Stimulated activated naive B cell treated with anti-CD40 and anti-IgM and Interleukin-4, amounts not matched to agents 10 μg/mL and 1 μg/mL and 100 μg/mL, for 72 hours (primary cell): ENCODE measurements at regions not wholly inside any gene's neighbourhood (a gene's known extent, or its start where the extent isn't known, plus 50 kb on each side); places are given as distances from the start of the nearest gene placed in this dataset.
A peak's percentile ranks its signal among the peaks of the same experiment; 100 is the strongest.

ENCODE experiments used
- ATAC-seq, 2 donors: fragments of 150-1000 bp; cut with Tn5 transposase; replicated peaks; 2 replicates each; pipeline ENCODE4 v1.10.0; 2021; ENCODE audit warnings: moderate library complexity in 1 of 2
- DNase-seq: peaks from one replicate; pipeline ENCODE4 v3.0.0; 2021
- H3K27ac Mint-ChIP-seq: one replicate; pipeline ENCODE4 v1.8.0; 2022; ENCODE audit warnings: mild to moderate bottlenecking, mixed read lengths
- H3K27me3 Mint-ChIP-seq, 2 donors: one replicate each; pipeline ENCODE4 v1.8.0; 2022; ENCODE audit warnings: mixed read lengths in 2 of 2
- H3K36me3 Mint-ChIP-seq, 2 donors: one replicate each; pipeline ENCODE4 v1.8.0; 2022; ENCODE audit warnings: mixed read lengths in 2 of 2, mild to moderate bottlenecking in 1 of 2
- H3K4me1 Mint-ChIP-seq, 2 donors: one replicate each; pipeline ENCODE4 v1.8.0; 2022; ENCODE audit warnings: mixed read lengths in 2 of 2, mild to moderate bottlenecking in 1 of 2
- H3K4me3 Mint-ChIP-seq, 2 donors: one replicate each; pipeline ENCODE4 v1.8.0; 2022; ENCODE audit warnings: mild to moderate bottlenecking in 2 of 2, mixed read lengths in 2 of 2, moderate library complexity in 1 of 2
- H3K9me3 Mint-ChIP-seq, 2 donors: one replicate each; pipeline ENCODE4 v1.8.0; 2022; ENCODE audit warnings: mixed read lengths in 2 of 2, mild to moderate bottlenecking in 1 of 2

- Mint-ChIP-seq H3K36me3 (no peaks in the 10 kb centered on the region), H3K27me3 (no peaks in the 10 kb centered on the region), H3K9me3 (no peaks in the 10 kb centered on the region), H3K4me3 (no peak overlapping the region), H3K27ac (no peak overlapping the region), H3K4me1 (peaks cover 0 to 7% of the 10 kb centered on the region in 2 donors)
- ATAC-seq, result no peak
- no peak for DNase-seq
Measured at GRCh38 chr6:112749673-112750072, 402.5 kb downstream of the RFPL4B start.

DNA sequence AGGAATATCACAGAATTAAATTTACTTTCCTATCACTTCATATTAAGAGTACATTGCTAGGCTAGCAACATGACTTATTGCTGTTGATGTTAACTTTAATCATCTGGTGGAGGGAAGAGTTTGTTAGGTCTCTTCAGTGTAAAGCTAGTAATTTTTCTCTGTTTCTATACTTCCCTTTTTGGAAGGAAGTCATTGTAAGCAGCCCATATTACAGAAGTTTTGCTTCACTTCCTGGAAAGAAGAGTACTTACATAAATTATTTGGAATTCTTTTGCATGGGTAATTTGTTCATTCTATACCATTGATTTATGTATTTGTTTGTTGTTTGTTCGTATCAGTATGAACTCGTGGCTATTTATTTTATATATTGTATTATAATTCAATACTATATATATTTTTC, 405.2 kb downstream of the RFPL4B start:
- Mint-ChIP-seq H3K4me1 (peaks cover 0 to 7% of the 10 kb centered on the region in 2 donors), H3K27ac (no peak overlapping the region), H3K9me3 (no peaks in the 10 kb centered on the region), H3K4me3 (no peak overlapping the region), H3K36me3 (no peaks in the 10 kb centered on the region), H3K27me3 (no peaks in the 10 kb centered on the region)
- no peak for DNase-seq
- no peak for ATAC-seq

- DNase-seq (no peak), ATAC-seq (no peak)
- no peaks in the 10 kb centered on the region for H3K9me3 Mint-ChIP-seq
- H3K4me1 Mint-ChIP-seq, result peaks cover 0 to 7% of the 10 kb centered on the region in 2 donors
- H3K27me3 Mint-ChIP-seq, result no peaks in the 10 kb centered on the region
- H3K4me3 Mint-ChIP-seq, result no peak overlapping the region
- no peak overlapping the region for H3K27ac Mint-ChIP-seq
- H3K36me3 Mint-ChIP-seq, result no peaks in the 10 kb centered on the region
Measured at GRCh38 chr6:112752791-112753190, 405.7 kb downstream of the RFPL4B start.

- Mint-ChIP-seq H3K4me1 (no peaks in the 10 kb centered on the region), H3K9me3 (no peaks in the 10 kb centered on the region), H3K4me3 (no peak overlapping the region), H3K27me3 (no peaks in the 10 kb centered on the region), H3K27ac (no peak overlapping the region), H3K36me3 (no peaks in the 10 kb centered on the region)
- no peak for DNase-seq
- no peak for ATAC-seq
Measured at GRCh38 chr6:112760831-112761230, 413.7 kb downstream of the RFPL4B start.

DNA sequence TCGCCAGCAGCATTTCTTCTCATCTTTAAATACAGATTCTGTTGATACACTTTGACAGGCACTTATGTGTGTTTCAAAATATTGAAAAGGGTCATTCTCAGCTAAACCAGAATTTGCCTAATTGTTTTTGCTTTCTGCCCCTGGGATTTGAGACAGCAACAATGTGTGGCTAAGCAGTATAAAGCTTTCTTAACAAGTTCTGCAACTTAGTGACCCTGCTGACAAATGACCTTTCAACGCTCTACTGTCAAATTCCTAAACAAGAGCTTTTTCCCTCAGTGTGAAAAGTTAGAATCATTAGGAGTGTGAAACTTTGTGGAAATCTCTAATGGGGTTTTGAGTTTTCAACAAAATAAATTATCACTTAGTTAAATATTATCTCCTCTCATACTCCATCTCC, 414.6 kb downstream of the RFPL4B start:
- DNase-seq, result no peak
- no peak overlapping the region for H3K4me3 Mint-ChIP-seq
- H3K27me3 Mint-ChIP-seq, result no peaks in the 10 kb centered on the region
- no peak for ATAC-seq
- no peaks in the 10 kb centered on the region for H3K36me3 Mint-ChIP-seq
- H3K9me3 Mint-ChIP-seq, result peaks cover 0 to under 1% of the 10 kb centered on the region in 2 donors
- H3K27ac Mint-ChIP-seq, result no peak overlapping the region
- H3K4me1 Mint-ChIP-seq, result no peaks in the 10 kb centered on the region

GRCh38 chr6:112764377-112764776, 417.2 kb downstream of the RFPL4B start:
- no peak for ATAC-seq
- Mint-ChIP-seq H3K27ac (no peak overlapping the region), H3K4me1 (no peaks in the 10 kb centered on the region), H3K36me3 (peaks cover 0 to 3% of the 10 kb centered on the region in 2 donors), H3K4me3 (no peak overlapping the region), H3K9me3 (peaks cover 11 to 14% of the 10 kb centered on the region in 2 donors), H3K27me3 (peaks cover 0 to 5% of the 10 kb centered on the region in 2 donors)
- DNase-seq, result no peak

- H3K9me3 Mint-ChIP-seq, result peaks cover 11 to 14% of the 10 kb centered on the region in 2 donors
- H3K36me3 Mint-ChIP-seq, result peaks cover 0 to 3% of the 10 kb centered on the region in 2 donors
- no peak overlapping the region for H3K27ac Mint-ChIP-seq
- DNase-seq (no peak), ATAC-seq (no peak)
- peaks cover 0 to 11% of the 10 kb centered on the region in 2 donors for H3K27me3 Mint-ChIP-seq
- H3K4me1 Mint-ChIP-seq, result no peaks in the 10 kb centered on the region
- H3K4me3 Mint-ChIP-seq, result no peak overlapping the region
Measured at GRCh38 chr6:112770308-112770707, 423.2 kb downstream of the RFPL4B start.

DNA sequence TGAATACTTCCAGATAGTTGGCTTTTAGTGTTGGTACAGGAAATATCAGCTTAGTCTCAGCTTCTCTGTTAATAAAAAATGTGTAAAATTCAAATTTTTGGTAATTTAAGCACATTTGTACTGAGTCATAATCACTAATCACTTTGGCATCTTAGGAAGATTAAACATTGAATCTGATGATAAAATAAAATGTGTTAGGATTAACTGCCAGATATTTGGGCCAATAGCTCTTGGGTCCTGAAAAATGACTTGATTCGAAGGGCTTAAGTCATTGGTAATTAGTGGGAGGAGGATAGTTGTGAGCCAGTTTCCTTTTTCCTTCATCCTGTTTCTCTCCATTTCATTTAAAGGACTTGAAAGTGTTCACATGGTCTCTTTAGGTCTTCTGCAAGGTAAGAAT, 426.1 kb downstream of the RFPL4B start:
- H3K27me3 Mint-ChIP-seq, result peaks cover 0 to 11% of the 10 kb centered on the region in 2 donors
- no peaks in the 10 kb centered on the region for H3K4me1 Mint-ChIP-seq

GRCh38 chr6:112774319-112774718, 427.2 kb downstream of the RFPL4B start:
- DNase-seq, result no peak
- H3K4me1 Mint-ChIP-seq, result no peaks in the 10 kb centered on the region
- H3K27ac Mint-ChIP-seq, result no peak overlapping the region
- no peaks in the 10 kb centered on the region for H3K36me3 Mint-ChIP-seq
- H3K9me3 Mint-ChIP-seq, result no peaks in the 10 kb centered on the region
- no peak for ATAC-seq
- H3K27me3 Mint-ChIP-seq, result peaks cover 0 to 6% of the 10 kb centered on the region in 2 donors
- no peak overlapping the region for H3K4me3 Mint-ChIP-seq

More for the DNA sequence above, 426.1 kb downstream of the RFPL4B start:
- no peak overlapping the region for H3K27ac Mint-ChIP-seq
- no peak for DNase-seq
- no peak for ATAC-seq
- H3K9me3 Mint-ChIP-seq, result peaks cover 5 to 6% of the 10 kb centered on the region in 2 donors
- no peak overlapping the region for H3K4me3 Mint-ChIP-seq
- peaks cover 0 to 3% of the 10 kb centered on the region in 2 donors for H3K36me3 Mint-ChIP-seq

GRCh38 chr6:112780498-112781096, 433.5 kb downstream of the RFPL4B start:
- H3K27me3 Mint-ChIP-seq, result peaks cover 0 to 7% of the 10 kb centered on the region in 2 donors
- DNase-seq (peak; percentile 51), ATAC-seq (peak; percentile 91 to 93)
- H3K4me1 Mint-ChIP-seq, result no peaks in the 10 kb centered on the region
- no peak overlapping the region for H3K27ac Mint-ChIP-seq
- H3K36me3 Mint-ChIP-seq, result no peaks in the 10 kb centered on the region
- no peaks in the 10 kb centered on the region for H3K9me3 Mint-ChIP-seq
- no peak overlapping the region for H3K4me3 Mint-ChIP-seq

DNA sequence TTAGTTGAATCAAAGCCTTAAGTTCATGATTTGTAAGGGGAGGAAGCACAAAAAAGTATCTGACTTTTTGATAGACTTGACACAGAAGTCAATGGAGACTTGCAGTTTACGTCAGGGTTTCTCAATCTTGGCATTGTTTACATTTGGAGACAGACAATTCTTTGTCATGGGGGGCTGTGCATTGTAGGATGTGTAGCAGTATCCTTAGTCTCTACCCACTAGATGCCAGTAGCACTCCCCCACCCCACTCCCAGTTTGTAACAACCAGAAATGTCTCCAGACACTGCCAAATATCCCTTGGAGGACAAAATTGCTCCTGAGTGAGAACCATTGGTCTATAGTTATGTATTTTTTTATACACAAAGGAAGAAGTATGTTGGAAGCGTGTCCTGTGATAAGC, 434.1 kb downstream of the RFPL4B start:
- ATAC-seq (no peak), DNase-seq (no peak)
- Mint-ChIP-seq H3K36me3 (no peaks in the 10 kb centered on the region), H3K9me3 (no peaks in the 10 kb centered on the region), H3K27me3 (peaks cover 0 to 7% of the 10 kb centered on the region in 2 donors), H3K4me3 (no peak overlapping the region), H3K27ac (no peak overlapping the region), H3K4me1 (no peaks in the 10 kb centered on the region)

GRCh38 chr6:112785408-112785807, 438.3 kb downstream of the RFPL4B start:
- Mint-ChIP-seq H3K4me1 (no peaks in the 10 kb centered on the region), H3K27ac (no peak overlapping the region), H3K4me3 (no peak overlapping the region), H3K9me3 (no peaks in the 10 kb centered on the region), H3K36me3 (no peaks in the 10 kb centered on the region), H3K27me3 (no peaks in the 10 kb centered on the region)
- ATAC-seq, result no peak
- no peak for DNase-seq

GRCh38 chr6:112786801-112787200, 439.7 kb downstream of the RFPL4B start:
- H3K9me3 Mint-ChIP-seq, result no peaks in the 10 kb centered on the region
- no peak overlapping the region for H3K27ac Mint-ChIP-seq
- no peak for ATAC-seq
- no peaks in the 10 kb centered on the region for H3K36me3 Mint-ChIP-seq
- H3K27me3 Mint-ChIP-seq, result no peaks in the 10 kb centered on the region
- no peak overlapping the region for H3K4me3 Mint-ChIP-seq
- no peak for DNase-seq
- no peaks in the 10 kb centered on the region for H3K4me1 Mint-ChIP-seq

DNA sequence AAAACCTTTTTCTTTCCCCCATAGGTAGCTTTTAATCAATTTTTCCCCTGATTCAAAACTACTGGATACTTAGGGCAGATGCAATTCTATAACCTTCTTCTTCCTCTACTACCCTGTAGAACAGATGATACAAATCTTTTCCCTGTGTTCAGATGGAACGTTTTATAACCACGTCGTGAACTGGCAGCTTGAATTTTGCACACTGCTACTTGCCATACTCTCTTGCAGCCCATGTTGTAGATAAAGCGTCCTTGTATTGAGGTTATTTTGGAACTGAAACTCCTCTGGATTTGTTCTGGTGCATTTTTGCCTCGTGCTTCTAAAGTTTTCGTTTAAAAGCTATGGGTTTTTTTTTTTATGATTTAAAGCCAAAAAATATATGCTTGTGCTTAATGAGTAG, 440.2 kb downstream of the RFPL4B start:
- Mint-ChIP-seq H3K27me3 (no peaks in the 10 kb centered on the region), H3K4me1 (no peaks in the 10 kb centered on the region), H3K4me3 (no peak overlapping the region), H3K27ac (no peak overlapping the region), H3K9me3 (no peaks in the 10 kb centered on the region), H3K36me3 (no peaks in the 10 kb centered on the region)
- DNase-seq (no peak), ATAC-seq (no peak)

- Mint-ChIP-seq H3K27ac (no peak overlapping the region), H3K9me3 (peaks cover 12 to 16% of the 10 kb centered on the region in 2 donors), H3K27me3 (peaks cover 0 to 8% of the 10 kb centered on the region in 2 donors), H3K4me1 (no peaks in the 10 kb centered on the region), H3K36me3 (peaks cover 0 to 4% of the 10 kb centered on the region in 2 donors), H3K4me3 (no peak overlapping the region)
- no peak for ATAC-seq
- no peak for DNase-seq
Measured at GRCh38 chr6:112795316-112795715, 448.2 kb downstream of the RFPL4B start.
